ENCODE measurements at regions not wholly inside any gene's neighbourhood (a gene's known extent, or its start where the extent isn't known, plus 50 kb on each side); places are given as distances from the start of the nearest gene placed in this dataset.
"Not testable (repeated sequence)": the region's sequence is repeated elsewhere in the genome, so short reads cannot be mapped to it uniquely, and the experiment has no call there.

- TF ChIP-seq CTCF (conservative IDR thresholded peaks at IDR 0.05); EZH2 (IDR thresholded peaks at IDR 0.05; ENCODE audit: low read depth): not testable (repeated sequence)
Observed at GRCh38 chr4:8972635-8973034, 101.0 kb upstream of the HMX1 start.
